Ishikawa (cell line): ENCODE measurements at regions not wholly inside any gene's neighbourhood (a gene's known extent, or its start where the extent isn't known, plus 50 kb on each side); places are given as distances from the start of the nearest gene placed in this dataset.

Experiments
- CEBPB ChIP-seq: IDR thresholded peaks from 2 replicates; pipeline ENCODE4 v1.6.1; 2012
- CREB1 ChIP-seq: IDR thresholded peaks from 2 replicates; pipeline ENCODE4 v1.6.1; 2012; ENCODE audit warnings: low read depth
- EP300 ChIP-seq: IDR thresholded peaks from 2 replicates; pipeline ENCODE4 v1.6.1; 2012; ENCODE audit warnings: borderline replicate concordance
- FOXM1 ChIP-seq: IDR thresholded peaks from 2 replicates; pipeline ENCODE4 v1.6.1; 2012; ENCODE audit warnings: low read depth, borderline replicate concordance
- REST ChIP-seq: IDR thresholded peaks from 2 replicates; pipeline ENCODE4 v1.6.1; 2012; ENCODE audit warnings: low read depth, mild to moderate bottlenecking
- TCF12 ChIP-seq: IDR thresholded peaks from 2 replicates; pipeline ENCODE4 v1.6.1; 2012; ENCODE audit warnings: low read depth
- YY1 ChIP-seq: IDR thresholded peaks from 2 replicates; pipeline ENCODE4 v1.6.1; 2012; ENCODE audit warnings: low read depth
- TF ChIP-seq, protein P1 (sequence below): IDR thresholded peaks from 2 replicates; pipeline ENCODE4 v1.6.1; 2012

GRCh38 chr15:95595759-95596158 is 734.7 kb upstream of the NR2F2 start:
- TF ChIP-seq EP300 (no peak), CEBPB (no peak), REST (no peak), TCF12 (no peak), CREB1 (no peak), YY1 (no peak), FOXM1 (no peak)
- TF ChIP-seq, protein P1, sequence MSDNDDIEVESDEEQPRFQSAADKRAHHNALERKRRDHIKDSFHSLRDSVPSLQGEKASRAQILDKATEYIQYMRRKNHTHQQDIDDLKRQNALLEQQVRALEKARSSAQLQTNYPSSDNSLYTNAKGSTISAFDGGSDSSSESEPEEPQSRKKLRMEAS, result no peak
